HG03039 (cell line): ENCODE measurements at regions not wholly inside any gene's neighbourhood (a gene's known extent, or its start where the extent isn't known, plus 50 kb on each side); places are given as distances from the start of the nearest gene placed in this dataset.

Experiments used
- ATAC-seq: cut with Tn5 transposase; IDR thresholded peaks from one replicate; pipeline ENCODE4 v1.9.1; 2021; ENCODE audit warnings: mild to moderate bottlenecking, moderate library complexity; ENCODE audit not compliant: unreplicated experiment

- ATAC-seq = no peak
Observed at GRCh38 chr3:66672830-66673229, 172.0 kb upstream of the LRIG1 start.

GRCh38 chr3:66673293-66673692 is 172.5 kb upstream of the LRIG1 start:
- ATAC-seq = no peak

- no peak for ATAC-seq
Observed at GRCh38 chr3:66675366-66675765, 174.5 kb upstream of the LRIG1 start.

- ATAC-seq = no peak
Observed at GRCh38 chr3:66692042-66692765, 191.4 kb upstream of the LRIG1 start.

- ATAC-seq = no peak
Observed at GRCh38 chr3:66692766-66693150, 191.9 kb upstream of the LRIG1 start.

- no peak for ATAC-seq
Observed at GRCh38 chr3:66693461-66694031, 192.7 kb upstream of the LRIG1 start.

GRCh38 chr3:66702126-66702525 is 201.3 kb upstream of the LRIG1 start:
- ATAC-seq = no peak

- ATAC-seq = no peak
Observed at GRCh38 chr3:66703501-66703900, 202.7 kb upstream of the LRIG1 start.

- no peak for ATAC-seq
Observed at GRCh38 chr3:66705076-66705475, 204.3 kb upstream of the LRIG1 start.

GRCh38 chr3:66706890-66707289 is 206.1 kb upstream of the LRIG1 start:
- ATAC-seq = no peak

GRCh38 chr3:66709532-66709931 is 208.7 kb upstream of the LRIG1 start:
- ATAC-seq = no peak

GRCh38 chr3:66712210-66712609 is 211.4 kb upstream of the LRIG1 start:
- no peak for ATAC-seq

GRCh38 chr3:66713921-66714320 is 213.1 kb upstream of the LRIG1 start:
- ATAC-seq = no peak

GRCh38 chr3:66715806-66716205 is 215.0 kb upstream of the LRIG1 start:
- no peak for ATAC-seq

GRCh38 chr3:66717806-66718205 is 217.0 kb upstream of the LRIG1 start:
- no peak for ATAC-seq

- no peak for ATAC-seq
Observed at GRCh38 chr3:66719796-66720356, 219.1 kb upstream of the LRIG1 start.

GRCh38 chr3:66720508-66720907 is 219.7 kb upstream of the LRIG1 start:
- ATAC-seq = no peak

GRCh38 chr3:66722675-66723074 is 221.9 kb upstream of the LRIG1 start:
- ATAC-seq = no peak

GRCh38 chr3:66723231-66723630 is 222.4 kb upstream of the LRIG1 start:
- no peak for ATAC-seq

GRCh38 chr3:66729687-66730393 is 229.0 kb upstream of the LRIG1 start:
- no peak for ATAC-seq

- no peak for ATAC-seq
Observed at GRCh38 chr3:66738625-66739365, 238.0 kb upstream of the LRIG1 start.
